DOHH2 (cell line): ENCODE measurements at regions not wholly inside any gene's neighbourhood (a gene's known extent, or its start where the extent isn't known, plus 50 kb on each side); places are given as distances from the start of the nearest gene placed in this dataset.

Source experiments
- H3F3A ChIP-seq: fragments of 200-600 bp; sonication (generic), shearing (Covaris generic); 2 replicates; pipeline ENCODE4 v1.6.0; 2016; ENCODE audit warnings: antibody characterized with exemption, mild to moderate bottlenecking; ENCODE audit not compliant: control insufficient read depth, insufficient read depth
- H3K27ac ChIP-seq: fragments of 200-600 bp; sonication (generic); 2 replicates; pipeline ENCODE4 v1.5.1; 2014; ENCODE audit warnings: low read depth, mild to moderate bottlenecking, low read length, moderate library complexity
- H3K27me3 ChIP-seq: fragments of 200-600 bp; sonication (generic); 2 replicates; pipeline ENCODE4 v1.6.1; 2014; ENCODE audit warnings: mild to moderate bottlenecking, low read length, mixed read lengths; ENCODE audit not compliant: control insufficient read depth
- H3K36me3 ChIP-seq: fragments of 200-600 bp; sonication (generic); 2 replicates; pipeline ENCODE4 v1.6.1; 2014; ENCODE audit warnings: mild to moderate bottlenecking, low read length, moderate library complexity, mixed read lengths; ENCODE audit not compliant: control insufficient read depth
- H3K4me1 ChIP-seq: fragments of 200-600 bp; sonication (generic); 2 replicates; pipeline ENCODE4 v1.6.1; 2014; ENCODE audit warnings: mild to moderate bottlenecking, low read length, mixed read lengths; ENCODE audit not compliant: control insufficient read depth
- H3K4me2 ChIP-seq: fragments of 200-600 bp; sonication (generic); 2 replicates; pipeline ENCODE4 v1.6.0; 2014; ENCODE audit warnings: mild to moderate bottlenecking, low read length, moderate library complexity
- H3K4me3 ChIP-seq: fragments of 200-600 bp; sonication (generic); 2 replicates; pipeline ENCODE4 v1.5.1; 2014; ENCODE audit warnings: mild to moderate bottlenecking, low read length, mixed read lengths
- H3K79me2 ChIP-seq: fragments of 200-600 bp; sonication (generic); 2 replicates; pipeline ENCODE4 v1.6.1; 2014; ENCODE audit warnings: mild to moderate bottlenecking, low read length, mixed read lengths; ENCODE audit not compliant: control insufficient read depth
- H3K9me2 ChIP-seq: fragments of 200-600 bp; sonication (generic); replicated peaks from 2 replicates; pipeline ENCODE4 v1.6.1; 2014; ENCODE audit warnings: mild to moderate bottlenecking, low read length, mixed read lengths; ENCODE audit not compliant: control insufficient read depth
- H3K9me3 ChIP-seq: fragments of 200-600 bp; sonication (generic); 2 replicates; pipeline ENCODE4 v1.6.1; 2014; ENCODE audit warnings: antibody characterized with exemption, low read length, mixed read lengths; ENCODE audit not compliant: control insufficient read depth, insufficient read depth
- H4K20me1 ChIP-seq: fragments of 200-600 bp; sonication (generic); 2 replicates; pipeline ENCODE4 v1.6.0; 2014; ENCODE audit warnings: low read depth, mild to moderate bottlenecking, antibody characterized with exemption, low read length, moderate library complexity; ENCODE audit not compliant: control insufficient read depth, insufficient read depth
- EZH2phosphoT487 ChIP-seq: fragments of 200-600 bp; sonication (generic); IDR thresholded peaks from 2 replicates; pipeline ENCODE4 v1.6.1; 2017; ENCODE audit warnings: borderline replicate concordance, mild to moderate bottlenecking, antibody characterized with exemption, low read length, moderate library complexity, mixed read lengths
- TF ChIP-seq, protein P1 (sequence below): fragments of 200-600 bp; sonication (generic); IDR thresholded peaks from one replicate; pipeline ENCODE4 v1.5.1; 2014; ENCODE audit warnings: antibody characterized with exemption, mild to moderate bottlenecking, low read depth, low read length; ENCODE audit not compliant: poor library complexity, severe bottlenecking

DNA sequence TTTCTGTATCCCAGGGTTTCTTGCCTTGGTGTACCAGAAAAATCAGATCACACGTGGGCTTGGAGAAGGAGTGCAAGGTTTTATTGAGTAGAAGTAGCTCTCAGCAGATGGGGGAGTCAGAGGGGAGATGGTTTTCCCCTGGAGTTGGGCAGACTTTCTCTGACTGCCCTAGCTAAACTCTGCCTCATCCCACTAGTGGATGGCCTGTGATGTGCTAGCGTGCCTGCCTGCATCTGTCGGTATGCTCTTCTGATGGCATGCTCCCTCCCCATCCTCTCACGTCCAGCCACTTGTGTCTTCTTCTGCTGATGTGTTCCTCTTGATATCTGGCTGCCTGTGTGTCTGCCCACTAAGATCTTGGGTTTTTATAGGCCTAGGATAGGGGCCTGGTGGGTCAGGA lies 616.1 kb upstream of the RGMB start:
- Histone ChIP-seq H3K4me3 (no peak overlapping the region), H3K9me2 (no peaks in the 10 kb centered on the region), H4K20me1 (no peaks in the 10 kb centered on the region), H3K9me3 (no peaks in the 10 kb centered on the region), H3K4me2 (no peak overlapping the region), H3K79me2 (no peaks in the 10 kb centered on the region), H3K27ac (no peak overlapping the region), H3F3A (no peaks in the 10 kb centered on the region), H3K27me3 (no peaks in the 10 kb centered on the region), H3K36me3 (no peaks in the 10 kb centered on the region), H3K4me1 (no peaks in the 10 kb centered on the region)
- no peak for TF ChIP-seq EZH2phosphoT487
- TF ChIP-seq, protein P1, sequence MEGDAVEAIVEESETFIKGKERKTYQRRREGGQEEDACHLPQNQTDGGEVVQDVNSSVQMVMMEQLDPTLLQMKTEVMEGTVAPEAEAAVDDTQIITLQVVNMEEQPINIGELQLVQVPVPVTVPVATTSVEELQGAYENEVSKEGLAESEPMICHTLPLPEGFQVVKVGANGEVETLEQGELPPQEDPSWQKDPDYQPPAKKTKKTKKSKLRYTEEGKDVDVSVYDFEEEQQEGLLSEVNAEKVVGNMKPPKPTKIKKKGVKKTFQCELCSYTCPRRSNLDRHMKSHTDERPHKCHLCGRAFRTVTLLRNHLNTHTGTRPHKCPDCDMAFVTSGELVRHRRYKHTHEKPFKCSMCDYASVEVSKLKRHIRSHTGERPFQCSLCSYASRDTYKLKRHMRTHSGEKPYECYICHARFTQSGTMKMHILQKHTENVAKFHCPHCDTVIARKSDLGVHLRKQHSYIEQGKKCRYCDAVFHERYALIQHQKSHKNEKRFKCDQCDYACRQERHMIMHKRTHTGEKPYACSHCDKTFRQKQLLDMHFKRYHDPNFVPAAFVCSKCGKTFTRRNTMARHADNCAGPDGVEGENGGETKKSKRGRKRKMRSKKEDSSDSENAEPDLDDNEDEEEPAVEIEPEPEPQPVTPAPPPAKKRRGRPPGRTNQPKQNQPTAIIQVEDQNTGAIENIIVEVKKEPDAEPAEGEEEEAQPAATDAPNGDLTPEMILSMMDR, result no peak

DNA sequence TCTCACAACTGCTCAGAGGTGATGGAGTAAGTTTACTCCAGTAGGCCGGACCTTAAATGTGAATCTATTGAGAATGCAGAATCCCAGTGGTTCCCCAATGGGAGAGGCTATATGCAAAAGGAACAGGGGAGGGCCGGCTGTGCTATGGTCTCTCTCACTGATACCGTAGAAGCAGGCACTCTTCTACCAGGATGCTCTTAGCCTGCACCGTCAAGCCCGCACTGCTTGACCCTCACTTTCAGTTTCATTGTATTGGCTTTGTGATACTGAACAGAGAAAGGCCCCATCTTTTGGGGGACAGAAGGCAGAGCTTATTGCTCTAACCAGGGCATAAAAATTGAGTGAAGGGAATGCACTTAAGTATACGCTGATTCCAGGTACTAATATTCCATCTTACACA lies 615.0 kb upstream of the RGMB start:
- Histone ChIP-seq H3K36me3 (no peaks in the 10 kb centered on the region), H3K4me3 (no peak overlapping the region), H3K4me1 (no peaks in the 10 kb centered on the region), H3K9me2 (no peaks in the 10 kb centered on the region), H4K20me1 (no peaks in the 10 kb centered on the region), H3K27ac (no peak overlapping the region), H3F3A (no peaks in the 10 kb centered on the region), H3K9me3 (no peaks in the 10 kb centered on the region), H3K27me3 (no peaks in the 10 kb centered on the region), H3K79me2 (no peaks in the 10 kb centered on the region), H3K4me2 (no peak overlapping the region)
- no peak for TF ChIP-seq EZH2phosphoT487
- TF ChIP-seq, protein P1, result no peak

DNA sequence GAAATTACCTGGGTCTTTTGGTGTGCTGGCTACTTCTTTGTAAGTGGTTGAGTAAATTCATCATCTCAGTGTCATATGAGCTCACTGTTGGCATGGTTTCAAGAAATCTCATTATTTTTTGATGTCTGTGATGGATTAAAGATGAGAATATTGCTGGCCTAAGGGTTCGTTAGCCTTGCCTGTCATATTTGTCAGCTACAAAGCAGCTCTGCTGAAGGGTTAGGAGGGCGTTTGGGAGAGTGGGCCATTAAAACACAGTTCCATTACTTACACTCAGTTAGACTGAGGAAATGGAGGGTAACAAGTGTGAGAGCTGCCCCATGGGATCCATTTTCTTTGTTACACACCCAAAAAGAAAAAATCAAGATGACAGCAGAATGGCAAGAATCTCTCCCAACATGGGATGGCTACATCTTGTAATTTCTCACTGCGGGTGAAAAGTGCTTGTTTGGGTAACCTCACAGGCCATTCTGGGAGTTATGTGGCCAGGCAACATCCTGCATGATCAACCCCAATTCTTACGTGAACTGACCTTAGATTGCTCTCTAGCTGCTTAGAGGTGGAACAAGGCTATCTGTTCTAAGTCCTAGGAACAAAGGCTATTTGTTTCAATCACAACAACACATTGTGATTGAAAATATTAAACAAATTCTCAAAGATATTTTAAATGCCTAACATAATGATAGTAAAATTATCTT lies 609.5 kb upstream of the RGMB start:
- no peaks in the 10 kb centered on the region for H4K20me1 ChIP-seq
- no peak for TF ChIP-seq EZH2phosphoT487
- TF ChIP-seq, protein P1, result no peak
- no peaks in the 10 kb centered on the region for H3K9me2 ChIP-seq
- H3K27ac ChIP-seq, result no peak overlapping the region
- H3K36me3 ChIP-seq, result no peaks in the 10 kb centered on the region
- H3K27me3 ChIP-seq, result no peaks in the 10 kb centered on the region
- no peaks in the 10 kb centered on the region for H3K4me1 ChIP-seq
- no peaks in the 10 kb centered on the region for H3F3A ChIP-seq
- H3K79me2 ChIP-seq, result no peaks in the 10 kb centered on the region
- H3K4me2 ChIP-seq, result no peak overlapping the region
- no peak overlapping the region for H3K4me3 ChIP-seq
- no peaks in the 10 kb centered on the region for H3K9me3 ChIP-seq
